Activated CD4-positive, alpha-beta T cell treated with anti-CD3 and anti-CD28 coated beads for 24 hours (primary cell): ENCODE measurements at regions not wholly inside any gene's neighbourhood (a gene's known extent, or its start where the extent isn't known, plus 50 kb on each side); places are given as distances from the start of the nearest gene placed in this dataset.

Source experiments
- DNase-seq, 2 donors: peaks; one replicate each; pipeline ENCODE4 v3.0.0-alpha.2; 2020; ENCODE audit warnings: low read depth in 2 of 2

GRCh38 chr10:108696792-108697477 is 1226.4 kb downstream of the XPNPEP1 start:
- no peak for DNase-seq

GRCh38 chr10:108691126-108691525 is 1232.2 kb downstream of the XPNPEP1 start:
- no peak for DNase-seq

GRCh38 chr10:108690530-108690929 is 1232.8 kb downstream of the XPNPEP1 start:
- DNase-seq: no peak

- DNase-seq: no peak
Measured at GRCh38 chr10:108689891-108690290, 1233.4 kb downstream of the XPNPEP1 start.

DNA sequence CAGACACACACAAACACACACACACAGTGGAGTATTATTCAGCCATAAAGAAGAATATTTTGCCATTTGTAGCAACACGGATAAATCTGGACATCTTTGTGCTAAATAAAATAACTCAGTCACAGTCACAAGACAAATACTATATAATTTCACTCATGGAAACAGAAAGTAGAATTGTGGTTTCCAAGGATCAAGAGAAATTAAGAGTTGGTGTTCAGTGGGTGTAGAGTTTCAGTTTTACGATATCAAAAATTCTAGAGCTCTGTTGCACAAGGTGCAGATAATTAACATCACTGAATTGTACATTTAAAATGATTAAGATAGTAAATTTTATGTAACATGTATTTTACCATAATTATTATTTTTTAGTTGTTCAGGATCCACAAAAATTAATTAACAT is 1235.0 kb downstream of the XPNPEP1 start:
- DNase-seq: no peak

DNA sequence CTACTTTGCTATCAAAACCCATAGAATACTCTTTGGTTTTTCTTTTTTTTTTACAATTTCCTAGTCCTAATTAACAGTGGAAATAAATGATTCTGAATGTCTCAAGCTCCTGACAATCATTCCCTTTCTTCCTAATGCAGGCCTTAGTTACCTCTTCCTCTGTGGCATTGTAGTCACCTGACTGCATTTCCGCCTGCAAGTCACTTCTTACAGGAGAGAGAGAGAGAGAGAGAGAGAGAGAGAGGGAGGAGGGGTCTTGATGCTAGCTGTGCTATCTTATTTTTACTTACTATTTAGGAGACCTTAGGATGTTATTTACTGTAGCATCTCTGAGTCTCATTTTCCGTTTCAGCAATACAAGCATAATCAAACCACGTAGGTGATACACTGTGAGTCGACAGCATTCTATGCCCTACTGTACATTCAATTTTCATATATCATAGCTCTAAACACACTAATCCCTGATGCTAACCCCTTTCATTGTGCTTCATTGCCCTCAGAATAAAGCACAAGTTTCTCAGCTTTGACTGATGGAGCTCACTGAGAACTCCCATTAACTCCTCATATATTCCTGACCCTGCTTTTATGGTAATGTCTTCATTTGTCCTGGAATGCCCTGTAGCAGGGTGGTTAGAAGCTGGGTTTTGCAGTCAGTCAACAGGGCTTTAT is 1237.3 kb downstream of the XPNPEP1 start:
- DNase-seq: no peak

DNA sequence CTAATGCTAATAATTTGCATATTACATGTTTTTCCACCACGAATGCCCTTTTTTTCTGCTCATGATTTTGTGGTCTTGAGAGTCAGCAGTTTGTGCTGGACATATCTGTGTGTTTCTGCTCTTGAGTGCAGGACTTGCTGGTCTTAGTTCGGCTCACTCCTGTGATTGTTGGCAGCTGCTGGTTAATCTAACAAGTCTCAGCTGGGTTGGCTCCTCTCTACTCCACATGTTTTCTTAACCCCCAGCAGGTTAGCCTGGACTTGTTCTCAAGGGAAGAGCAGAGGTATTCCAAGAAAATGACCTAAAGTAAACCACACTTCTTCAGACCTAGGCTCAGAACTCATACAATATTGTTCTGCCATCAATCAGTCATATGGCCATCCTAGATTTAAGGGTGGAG is 1238.9 kb downstream of the XPNPEP1 start:
- DNase-seq: no peak

GRCh38 chr10:108673741-108674140 is 1249.6 kb downstream of the XPNPEP1 start:
- DNase-seq: no peak

DNA sequence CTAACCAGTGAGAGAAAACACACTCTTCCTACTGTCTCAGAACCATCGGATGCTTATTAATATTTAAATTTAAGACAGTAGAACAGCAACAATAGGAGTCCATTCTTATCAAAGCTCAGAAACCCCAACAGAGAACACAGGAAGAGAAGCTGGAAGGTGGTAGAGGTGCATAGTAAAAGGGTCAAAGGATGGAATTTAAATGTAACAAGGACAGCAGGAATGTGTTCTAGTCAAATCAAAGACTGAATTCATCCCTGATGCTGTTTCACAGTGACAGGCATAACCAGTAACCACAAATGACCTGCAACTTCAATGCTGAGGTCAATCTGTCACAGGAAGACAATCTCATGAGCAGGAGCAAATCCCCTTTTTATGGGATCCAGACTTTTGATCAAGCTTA is 1259.7 kb downstream of the XPNPEP1 start:
- DNase-seq: no peak

DNA sequence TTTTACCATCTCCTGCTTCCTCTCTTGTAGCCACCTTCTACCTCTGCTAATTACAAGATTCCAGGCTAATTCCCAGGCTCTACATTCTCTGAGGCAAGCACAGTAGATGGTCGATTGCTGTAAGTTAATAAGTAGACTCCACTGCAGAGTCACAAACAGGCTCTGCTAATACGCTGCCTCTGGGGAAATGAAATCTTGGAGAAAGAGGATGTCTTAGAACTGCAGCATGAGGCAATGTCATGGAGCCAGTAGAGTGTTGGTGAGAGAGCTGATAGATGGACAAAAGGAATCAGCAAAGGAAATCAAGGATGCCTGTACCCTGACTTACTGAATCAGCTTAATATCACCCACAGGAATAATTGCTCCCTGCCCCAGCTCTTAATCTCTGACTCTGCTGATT is 1260.3 kb downstream of the XPNPEP1 start:
- DNase-seq: no peak

GRCh38 chr10:108655057-108655456 is 1268.3 kb downstream of the XPNPEP1 start:
- DNase-seq: no peak

GRCh38 chr10:108653531-108653930 is 1269.8 kb downstream of the XPNPEP1 start:
- no peak for DNase-seq

DNA sequence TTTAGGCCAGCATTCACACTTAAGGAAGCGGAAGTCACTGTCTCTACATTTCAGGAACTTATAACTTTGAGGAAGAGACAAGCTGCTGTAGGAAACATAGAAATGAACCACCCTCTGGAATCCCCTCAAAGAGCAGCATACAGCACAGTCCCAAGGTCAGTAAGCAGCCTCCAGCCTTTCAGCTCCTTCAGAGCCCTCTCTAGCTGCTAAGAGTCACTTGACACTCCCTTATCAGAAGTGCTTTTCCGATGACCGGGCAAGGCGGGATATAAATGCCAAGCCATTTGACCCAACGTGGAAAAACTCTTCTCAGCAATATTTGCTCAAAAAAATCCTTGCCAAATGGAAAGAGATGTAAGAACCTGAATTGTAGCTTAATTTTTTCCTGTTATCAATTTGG is 1284.3 kb downstream of the XPNPEP1 start:
- no peak for DNase-seq

- no peak for DNase-seq
Measured at GRCh38 chr10:108638225-108638624, 1285.1 kb downstream of the XPNPEP1 start.

DNA sequence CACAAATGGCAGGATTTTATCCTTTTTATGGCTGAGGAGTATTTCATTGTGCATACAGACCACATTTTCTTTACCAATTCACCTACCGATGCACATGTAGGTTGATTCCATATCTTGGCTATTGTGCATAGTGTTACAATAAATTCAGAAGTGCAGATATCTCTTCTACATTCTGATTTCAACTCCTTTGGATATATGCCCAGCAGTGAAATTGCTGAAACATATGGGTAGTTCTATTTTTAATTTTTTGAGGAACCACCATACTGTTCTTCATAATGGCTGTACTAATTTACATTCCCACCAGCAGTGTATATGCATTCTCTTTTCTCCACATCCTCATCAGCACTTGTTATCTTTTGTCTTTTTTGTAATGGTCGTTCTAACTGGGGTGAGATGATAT is 1290.3 kb downstream of the XPNPEP1 start:
- no peak for DNase-seq

- no peak for DNase-seq
Measured at GRCh38 chr10:108632144-108632543, 1291.2 kb downstream of the XPNPEP1 start.

- no peak for DNase-seq
Measured at GRCh38 chr10:108631332-108631731, 1292.0 kb downstream of the XPNPEP1 start.

DNA sequence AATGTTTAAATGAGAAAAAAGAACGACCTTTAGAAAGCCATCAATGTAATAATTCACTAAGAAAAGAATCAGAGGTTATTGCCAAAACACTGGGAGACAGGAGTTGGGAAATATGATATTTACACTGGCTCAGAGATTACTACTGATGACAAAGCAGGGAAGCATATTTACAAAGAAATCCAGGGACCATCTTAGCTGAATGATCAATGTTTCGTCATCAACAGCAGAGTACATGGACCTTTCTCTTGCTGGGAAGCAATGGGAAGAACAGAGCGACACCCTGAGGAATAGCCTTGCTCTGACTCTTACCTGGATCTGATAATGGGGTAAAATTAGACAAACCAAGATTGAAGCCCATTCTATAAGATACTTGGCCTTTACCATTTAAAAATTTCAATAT is 1293.5 kb downstream of the XPNPEP1 start:
- DNase-seq: no peak

GRCh38 chr10:108624052-108624451 is 1299.3 kb downstream of the XPNPEP1 start:
- no peak for DNase-seq

GRCh38 chr10:108620821-108621534 is 1302.3 kb downstream of the XPNPEP1 start:
- no peak for DNase-seq

- no peak for DNase-seq
Measured at GRCh38 chr10:108616559-108617285, 1306.6 kb downstream of the XPNPEP1 start.

DNA sequence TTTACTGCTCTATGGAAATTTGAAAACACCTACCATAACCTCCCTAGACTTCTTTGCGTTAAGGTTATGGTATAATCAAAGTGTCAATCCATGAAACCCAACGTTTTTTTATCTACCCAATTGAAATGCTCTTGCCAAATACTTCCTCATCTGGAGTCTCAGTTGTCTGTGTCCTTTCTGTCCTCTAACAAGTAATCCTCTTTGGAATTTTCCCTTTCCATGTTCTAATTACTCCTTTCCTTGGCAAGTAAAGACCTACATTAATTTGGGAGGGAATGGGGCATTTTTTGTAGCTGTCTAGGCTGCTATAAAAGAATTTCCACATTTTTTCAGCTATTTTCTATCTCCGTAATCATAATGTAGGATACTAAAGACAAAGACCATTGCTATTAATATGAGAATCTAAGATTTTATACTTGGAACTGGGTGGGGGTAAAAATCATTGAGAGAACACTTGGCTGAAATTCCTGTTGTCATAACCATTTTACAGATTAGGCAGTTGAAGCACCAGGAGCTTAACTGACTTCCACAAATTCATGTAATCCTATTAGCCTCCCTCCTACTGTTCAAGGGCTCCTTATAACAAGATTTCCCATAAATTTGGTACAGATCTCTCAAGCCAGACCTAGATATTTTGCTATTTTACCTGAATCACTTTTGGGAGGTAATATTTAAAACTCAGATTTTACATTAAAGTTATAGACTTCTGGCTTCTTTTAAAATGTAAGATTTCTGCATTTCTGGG is 1307.6 kb downstream of the XPNPEP1 start:
- no peak for DNase-seq
